PC-3 (cell line): ENCODE measurements at regions not wholly inside any gene's neighbourhood (a gene's known extent, or its start where the extent isn't known, plus 50 kb on each side); places are given as distances from the start of the nearest gene placed in this dataset.

Experiments used
- EZH2 ChIP-seq: fragments of 300-600 bp; sonication (generic); IDR thresholded peaks from one replicate; pipeline ENCODE4 v1.6.1; 2017; ENCODE audit warnings: antibody characterized with exemption, mild to moderate bottlenecking, low read length; ENCODE audit not compliant: unreplicated experiment
- TF ChIP-seq, protein P1 (sequence below): fragments of 300-600 bp; sonication (generic); conservative IDR thresholded peaks from 2 replicates; pipeline ENCODE4 v1.5.1; 2017; ENCODE audit warnings: antibody characterized with exemption, low read depth, mild to moderate bottlenecking, low read length

DNA sequence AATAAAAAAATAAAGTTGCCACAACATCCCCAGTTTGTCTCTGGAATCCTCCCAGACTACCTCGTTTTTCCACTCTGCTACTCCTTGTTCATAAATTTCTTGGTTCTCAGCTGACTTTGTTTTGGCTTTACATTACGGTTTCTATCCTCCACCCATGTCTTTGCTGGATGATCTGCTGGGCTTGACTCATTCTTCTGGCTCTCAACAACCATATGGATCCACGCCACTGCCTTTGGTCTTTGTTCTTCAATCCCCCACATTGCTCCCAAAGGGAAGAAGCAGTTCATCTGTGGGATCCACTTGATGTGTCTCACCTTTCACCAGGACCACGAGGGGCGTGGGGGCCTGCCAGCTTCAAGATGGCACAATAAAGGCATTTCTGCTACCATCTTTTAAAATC is 67.1 kb upstream of the NBL1 start:
- TF ChIP-seq, protein P1, sequence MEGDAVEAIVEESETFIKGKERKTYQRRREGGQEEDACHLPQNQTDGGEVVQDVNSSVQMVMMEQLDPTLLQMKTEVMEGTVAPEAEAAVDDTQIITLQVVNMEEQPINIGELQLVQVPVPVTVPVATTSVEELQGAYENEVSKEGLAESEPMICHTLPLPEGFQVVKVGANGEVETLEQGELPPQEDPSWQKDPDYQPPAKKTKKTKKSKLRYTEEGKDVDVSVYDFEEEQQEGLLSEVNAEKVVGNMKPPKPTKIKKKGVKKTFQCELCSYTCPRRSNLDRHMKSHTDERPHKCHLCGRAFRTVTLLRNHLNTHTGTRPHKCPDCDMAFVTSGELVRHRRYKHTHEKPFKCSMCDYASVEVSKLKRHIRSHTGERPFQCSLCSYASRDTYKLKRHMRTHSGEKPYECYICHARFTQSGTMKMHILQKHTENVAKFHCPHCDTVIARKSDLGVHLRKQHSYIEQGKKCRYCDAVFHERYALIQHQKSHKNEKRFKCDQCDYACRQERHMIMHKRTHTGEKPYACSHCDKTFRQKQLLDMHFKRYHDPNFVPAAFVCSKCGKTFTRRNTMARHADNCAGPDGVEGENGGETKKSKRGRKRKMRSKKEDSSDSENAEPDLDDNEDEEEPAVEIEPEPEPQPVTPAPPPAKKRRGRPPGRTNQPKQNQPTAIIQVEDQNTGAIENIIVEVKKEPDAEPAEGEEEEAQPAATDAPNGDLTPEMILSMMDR: no peak
- no peak for TF ChIP-seq EZH2
